Mucosa of rectum (tissue), 2 donors: ENCODE measurements at regions not wholly inside any gene's neighbourhood (a gene's known extent, or its start where the extent isn't known, plus 50 kb on each side); places are given as distances from the start of the nearest gene placed in this dataset.
"Not testable (repeated sequence)": the region's sequence is repeated elsewhere in the genome, so short reads cannot be mapped to it uniquely, and the experiment has no call there.

Experiments used
- H3K27ac ChIP-seq, 2 donors: one replicate each; pipeline ENCODE4 v1.7.0; 2013; ENCODE audit warnings: inconsistent platforms in 2 of 2, low read depth in 2 of 2, low read length in 2 of 2
- H3K27me3 ChIP-seq, 2 donors: one replicate each; pipeline ENCODE4 v1.7.0; 2013; ENCODE audit warnings: low read length in 2 of 2; ENCODE audit not compliant: control insufficient read depth in 2 of 2, insufficient read depth in 2 of 2
- H3K36me3 ChIP-seq, 2 donors: one replicate each; pipeline ENCODE4 v1.7.0; 2013; ENCODE audit warnings: low read length in 2 of 2; ENCODE audit not compliant: control insufficient read depth in 2 of 2, insufficient read depth in 2 of 2
- H3K4me1 ChIP-seq, 2 donors: one replicate each; pipeline ENCODE4 v1.7.0; 2013; ENCODE audit warnings: low read length in 2 of 2, mild to moderate bottlenecking in 1 of 2; ENCODE audit not compliant: control insufficient read depth in 2 of 2, insufficient read depth in 2 of 2
- H3K4me3 ChIP-seq, 2 donors: one replicate each; pipeline ENCODE4 v1.7.0; 2013; ENCODE audit warnings: low read length in 2 of 2
- H3K9ac ChIP-seq, 2 donors: one replicate each; pipeline ENCODE4 v1.7.0; 2013; ENCODE audit warnings: low read length in 2 of 2, low read depth in 1 of 2, mild to moderate bottlenecking in 1 of 2
- H3K9me3 ChIP-seq, 2 donors: one replicate each; pipeline ENCODE4 v1.7.0; 2013; ENCODE audit warnings: low read length in 2 of 2; ENCODE audit not compliant: control insufficient read depth in 2 of 2
- donor health status: healthy.
- donor health status: Normal muscosa, but diverticular disease.

- Histone ChIP-seq H3K4me3 (no peak overlapping the region), H3K9me3 (no peaks in the 10 kb centered on the region), H3K9ac (no peak overlapping the region), H3K4me1 (no peaks in the 10 kb centered on the region), H3K27ac (no peak overlapping the region), H3K36me3 (no peaks in the 10 kb centered on the region), H3K27me3 (no peaks in the 10 kb centered on the region)
Measured at GRCh38 chr2:11877764-11878163, 131.3 kb downstream of the LPIN1 start.

- not testable (repeated sequence) for H3K36me3 ChIP-seq, H3K9me3 ChIP-seq, H3K27ac ChIP-seq, H3K27me3 ChIP-seq, H3K4me3 ChIP-seq, H3K4me1 ChIP-seq, H3K9ac ChIP-seq
Measured at GRCh38 chr2:11885253-11885652, 138.8 kb downstream of the LPIN1 start.

DNA sequence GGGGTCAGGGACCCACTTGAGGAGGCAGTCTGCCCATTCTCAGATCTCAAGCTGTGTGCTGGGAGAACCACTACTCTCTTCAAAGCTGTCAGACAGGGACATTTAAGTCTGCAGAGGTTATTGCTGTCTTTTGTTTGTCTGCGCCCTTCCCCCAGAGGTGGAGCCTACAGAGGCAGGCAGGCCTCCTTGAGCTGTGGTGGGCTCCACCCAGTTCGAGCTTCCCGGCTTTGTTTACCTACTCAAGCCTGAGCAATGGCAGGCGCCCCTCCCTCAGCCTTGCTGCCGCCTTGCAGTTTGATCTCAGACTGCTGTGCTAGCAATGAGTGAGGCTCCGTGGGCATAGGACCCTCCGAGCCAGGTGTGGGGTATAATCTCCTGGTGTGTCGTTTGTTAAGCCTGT is 140.5 kb downstream of the LPIN1 start:
- not testable (repeated sequence) for H3K4me1 ChIP-seq, H3K4me3 ChIP-seq, H3K27me3 ChIP-seq, H3K9ac ChIP-seq, H3K36me3 ChIP-seq, H3K9me3 ChIP-seq, H3K27ac ChIP-seq

DNA sequence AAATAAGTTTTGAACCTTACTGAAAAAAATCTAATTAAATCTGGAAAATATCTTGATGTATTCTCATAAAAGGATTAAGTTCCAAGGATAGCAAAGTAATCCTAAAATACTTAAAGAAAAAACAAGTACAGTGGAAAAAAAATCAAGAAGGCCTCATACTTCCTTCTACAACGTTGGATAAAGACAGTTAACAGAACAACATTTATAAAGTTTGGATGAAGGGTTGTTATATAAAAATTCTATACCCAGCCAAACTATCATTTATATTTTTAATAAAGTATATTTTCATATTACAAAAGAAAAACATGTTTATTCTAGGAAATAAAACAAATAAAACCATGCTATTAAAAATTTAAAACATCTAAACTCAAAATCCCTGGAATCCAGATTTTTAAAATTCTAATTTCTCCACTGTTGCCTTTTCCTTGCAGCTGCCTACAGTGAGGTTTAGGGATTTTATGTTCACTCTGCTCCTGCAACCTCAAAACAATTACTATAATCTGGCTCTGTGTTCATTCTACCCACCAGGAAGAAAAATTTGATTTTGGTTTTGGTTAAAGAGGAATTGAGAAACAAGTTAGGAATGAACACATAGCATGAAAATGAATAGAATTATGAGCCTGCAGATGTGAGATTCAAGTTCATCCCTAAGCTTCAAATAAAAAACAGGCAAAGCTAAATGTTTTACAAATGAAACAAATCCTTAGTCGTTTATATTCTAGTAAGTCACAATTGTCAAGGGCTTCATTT is 142.8 kb downstream of the LPIN1 start:
- H3K9ac ChIP-seq = no peak overlapping the region
- no peaks in the 10 kb centered on the region for H3K4me1 ChIP-seq
- no peak overlapping the region for H3K27ac ChIP-seq
- H3K27me3 ChIP-seq = no peaks in the 10 kb centered on the region
- no peak overlapping the region for H3K4me3 ChIP-seq
- no peaks in the 10 kb centered on the region for H3K9me3 ChIP-seq
- no peaks in the 10 kb centered on the region for H3K36me3 ChIP-seq

DNA sequence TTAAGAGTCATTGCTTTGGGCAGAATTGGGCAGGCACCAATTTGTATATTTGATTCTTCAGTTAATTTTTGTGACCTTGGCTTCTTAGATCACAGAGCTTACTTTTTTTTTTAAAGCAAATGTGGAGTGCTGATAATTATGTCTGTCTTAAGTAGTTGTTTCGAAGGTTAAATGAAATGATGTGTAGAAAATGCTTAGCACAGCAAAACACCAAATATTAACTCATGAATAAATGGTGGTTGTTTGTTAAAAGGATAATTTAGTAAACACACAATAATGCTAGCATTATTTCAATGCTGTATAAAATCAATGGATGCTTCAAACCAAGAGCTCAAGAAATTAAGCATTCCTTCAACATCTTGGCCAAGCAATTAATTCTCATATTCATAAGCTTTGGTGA is 143.4 kb downstream of the LPIN1 start:
- H3K27ac ChIP-seq = no peak overlapping the region
- no peaks in the 10 kb centered on the region for H3K4me1 ChIP-seq
- H3K9me3 ChIP-seq = no peaks in the 10 kb centered on the region
- no peaks in the 10 kb centered on the region for H3K27me3 ChIP-seq
- H3K36me3 ChIP-seq = no peaks in the 10 kb centered on the region
- no peak overlapping the region for H3K9ac ChIP-seq
- H3K4me3 ChIP-seq = no peak overlapping the region

- Histone ChIP-seq H3K4me3 (no peak overlapping the region), H3K4me1 (no peaks in the 10 kb centered on the region), H3K36me3 (no peaks in the 10 kb centered on the region), H3K27me3 (no peaks in the 10 kb centered on the region), H3K27ac (no peak overlapping the region), H3K9ac (no peak overlapping the region), H3K9me3 (no peaks in the 10 kb centered on the region)
Measured at GRCh38 chr2:11891028-11891427, 144.6 kb downstream of the LPIN1 start.

- Histone ChIP-seq H3K4me1 (no peaks in the 10 kb centered on the region), H3K36me3 (no peaks in the 10 kb centered on the region), H3K9me3 (no peaks in the 10 kb centered on the region), H3K27me3 (no peaks in the 10 kb centered on the region), H3K9ac (no peak overlapping the region), H3K27ac (no peak overlapping the region), H3K4me3 (no peak overlapping the region)
Measured at GRCh38 chr2:11891671-11892440, 145.4 kb downstream of the LPIN1 start.

GRCh38 chr2:11896386-11896785 is 150.0 kb downstream of the LPIN1 start:
- Histone ChIP-seq H3K27ac (no peak overlapping the region), H3K27me3 (no peaks in the 10 kb centered on the region), H3K4me1 (no peaks in the 10 kb centered on the region), H3K36me3 (no peaks in the 10 kb centered on the region), H3K9me3 (no peaks in the 10 kb centered on the region), H3K4me3 (no peak overlapping the region), H3K9ac (no peak overlapping the region)

- H3K27me3 ChIP-seq = no peaks in the 10 kb centered on the region
- H3K4me1 ChIP-seq = no peaks in the 10 kb centered on the region
- H3K4me3 ChIP-seq = no peak overlapping the region
- no peaks in the 10 kb centered on the region for H3K9me3 ChIP-seq
- no peak overlapping the region for H3K9ac ChIP-seq
- H3K36me3 ChIP-seq = no peaks in the 10 kb centered on the region
- H3K27ac ChIP-seq = no peak overlapping the region
Measured at GRCh38 chr2:11898576-11898975, 152.1 kb downstream of the LPIN1 start.

DNA sequence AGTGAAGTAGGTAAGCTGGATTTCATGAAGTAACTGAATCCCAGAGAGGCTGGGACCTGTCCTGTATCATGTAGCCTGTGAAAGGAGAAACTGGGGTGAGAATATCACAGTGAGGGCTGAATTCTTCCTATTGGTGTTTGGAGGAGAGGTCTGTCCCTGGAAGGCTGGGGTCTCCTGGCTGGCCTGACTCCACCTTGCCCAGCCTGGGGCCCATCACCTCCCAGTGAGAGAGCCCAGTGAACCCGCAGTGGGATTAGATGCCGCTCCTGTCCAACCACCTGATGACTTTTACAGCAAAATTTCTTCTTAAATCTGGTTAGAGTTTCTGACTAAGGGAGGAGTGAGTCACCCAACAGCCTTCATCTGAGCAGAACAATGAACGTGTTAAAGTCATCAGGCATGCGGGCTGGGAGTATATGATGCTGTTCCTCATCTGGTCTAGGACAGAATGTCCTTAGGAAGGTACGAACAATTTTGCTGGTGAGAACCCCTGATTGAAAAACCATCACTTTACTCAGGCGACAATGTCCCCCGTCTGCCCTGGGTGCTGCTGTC is 152.9 kb downstream of the LPIN1 start:
- Histone ChIP-seq H3K36me3 (no peaks in the 10 kb centered on the region), H3K4me3 (no peak overlapping the region), H3K9me3 (no peaks in the 10 kb centered on the region), H3K27me3 (no peaks in the 10 kb centered on the region), H3K9ac (no peak overlapping the region), H3K27ac (no peak overlapping the region), H3K4me1 (no peaks in the 10 kb centered on the region)
